SKM-1 treated with dmso at 0.1 percent for 144 hours (cell line): ENCODE measurements at regions not wholly inside any gene's neighbourhood (a gene's known extent, or its start where the extent isn't known, plus 50 kb on each side); places are given as distances from the start of the nearest gene placed in this dataset.
"Not testable (repeated sequence)": the region's sequence is repeated elsewhere in the genome, so short reads cannot be mapped to it uniquely, and the experiment has no call there.

ENCODE experiments used
- DNase-seq: peaks from one replicate; lab custom pipeline; 2025; ENCODE audit not compliant: unreplicated experiment; lab: John Stamatoyannopoulos, UW

DNA sequence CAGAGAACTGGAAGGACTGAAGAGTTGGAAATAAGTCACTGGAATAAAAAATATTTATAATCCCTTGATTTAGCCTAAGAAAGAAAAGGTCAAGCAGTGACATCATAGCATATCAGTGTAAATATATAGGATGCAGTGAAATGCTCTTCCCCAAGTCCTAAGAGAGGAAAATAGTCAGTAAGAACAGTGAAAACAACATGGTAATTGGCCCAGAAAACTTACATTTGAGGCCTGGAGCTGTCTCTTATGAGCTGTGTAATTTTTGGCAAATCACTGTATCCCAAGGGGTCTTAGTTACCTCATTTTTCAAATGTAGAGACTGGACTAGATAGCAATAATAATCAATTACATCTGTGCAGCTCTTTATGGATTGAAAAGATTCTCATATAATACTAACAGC lies 255.7 kb upstream of the AR start:
- no peak for DNase-seq

DNA sequence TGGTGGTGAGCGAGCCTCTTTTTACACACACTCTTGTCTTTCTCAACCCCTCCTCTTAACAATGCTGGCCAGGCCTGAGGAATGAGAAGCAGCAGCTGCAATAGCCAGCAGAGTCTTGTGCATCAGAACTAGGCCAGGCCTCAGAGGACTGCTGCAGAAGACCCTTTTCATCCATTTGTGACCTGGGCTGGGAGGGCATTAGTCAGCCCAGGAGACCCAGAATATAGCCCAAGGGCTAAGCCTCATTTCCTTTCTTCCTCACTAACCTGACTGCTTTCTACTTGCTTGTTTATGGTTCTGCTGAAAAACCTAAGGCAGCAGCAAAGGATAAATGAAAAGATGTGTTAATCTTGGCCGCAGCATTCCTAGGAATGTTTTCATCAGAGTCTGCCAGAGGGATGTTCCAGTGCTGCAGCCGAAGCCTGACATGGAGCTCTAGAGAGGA lies 254.7 kb upstream of the AR start:
- no peak for DNase-seq

- no peak for DNase-seq
These were observed 253.2 kb upstream of the AR start for GRCh38 chrX:67290489-67291220.

DNA sequence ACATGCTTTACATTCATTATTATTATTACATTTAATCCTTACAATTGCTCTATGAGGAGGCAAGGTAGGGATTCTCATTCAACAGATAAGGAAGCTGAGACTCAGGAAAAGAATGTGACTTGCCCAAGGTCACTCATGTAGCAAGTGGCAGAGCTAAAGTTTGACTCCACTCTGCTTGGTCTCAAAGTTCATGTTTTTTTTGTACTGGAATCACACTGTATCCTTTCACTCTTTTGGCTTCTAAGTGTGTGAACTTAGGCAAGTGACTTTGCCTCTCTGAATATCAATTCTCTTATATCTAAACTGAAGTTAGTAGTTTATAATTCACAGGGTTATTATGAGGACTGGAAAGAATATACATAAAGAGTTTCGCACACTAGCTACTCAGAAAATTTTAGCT lies 247.9 kb upstream of the AR start:
- no peak for DNase-seq

- no peak for DNase-seq
These were observed 247.4 kb upstream of the AR start for GRCh38 chrX:67296395-67296794.

GRCh38 chrX:67317725-67318124 lies 226.1 kb upstream of the AR start:
- no peak for DNase-seq

GRCh38 chrX:67328476-67328875 lies 215.3 kb upstream of the AR start:
- DNase-seq, result peak; percentile 26

DNA sequence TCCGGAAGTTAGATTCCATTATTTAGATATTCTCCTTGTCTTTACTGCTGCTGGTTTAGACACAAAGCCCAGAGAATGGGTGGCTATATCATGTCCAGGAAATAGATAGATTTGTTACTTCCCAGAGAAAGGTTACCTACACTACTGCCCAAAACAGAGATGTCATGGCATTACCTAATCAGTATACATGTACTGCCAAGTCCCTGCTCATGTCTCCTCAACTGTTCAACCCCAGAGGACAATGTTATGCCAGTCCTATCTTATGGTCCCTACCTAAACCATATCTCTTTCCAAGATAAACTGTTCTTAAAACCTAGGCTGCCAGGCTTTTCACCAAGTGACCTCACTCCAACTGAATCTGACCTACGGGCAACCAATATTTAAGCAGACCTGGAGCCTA lies 209.5 kb upstream of the AR start:
- DNase-seq, result no peak

DNA sequence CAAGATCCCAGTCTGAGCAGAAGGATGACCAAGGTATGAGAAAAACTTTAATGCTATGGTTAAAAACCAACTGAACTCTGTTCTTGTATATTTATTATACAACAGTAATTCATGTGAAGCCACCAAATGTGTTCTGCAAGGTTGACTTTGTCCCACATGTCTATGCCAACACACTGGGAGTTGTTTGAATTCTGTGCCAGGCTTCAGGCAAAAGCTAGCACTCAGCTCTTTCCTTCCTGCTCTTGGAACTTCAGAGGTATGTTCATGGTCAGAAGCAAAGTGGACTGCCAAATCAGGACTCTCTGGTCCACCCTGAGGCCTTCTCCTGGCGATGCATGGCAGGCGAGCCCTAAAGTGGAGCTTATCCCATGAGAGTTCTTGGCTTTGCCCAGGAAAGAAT lies 205.6 kb upstream of the AR start:
- DNase-seq, result no peak

- DNase-seq, result no peak
These were observed 201.7 kb upstream of the AR start for GRCh38 chrX:67342138-67342537.

DNA sequence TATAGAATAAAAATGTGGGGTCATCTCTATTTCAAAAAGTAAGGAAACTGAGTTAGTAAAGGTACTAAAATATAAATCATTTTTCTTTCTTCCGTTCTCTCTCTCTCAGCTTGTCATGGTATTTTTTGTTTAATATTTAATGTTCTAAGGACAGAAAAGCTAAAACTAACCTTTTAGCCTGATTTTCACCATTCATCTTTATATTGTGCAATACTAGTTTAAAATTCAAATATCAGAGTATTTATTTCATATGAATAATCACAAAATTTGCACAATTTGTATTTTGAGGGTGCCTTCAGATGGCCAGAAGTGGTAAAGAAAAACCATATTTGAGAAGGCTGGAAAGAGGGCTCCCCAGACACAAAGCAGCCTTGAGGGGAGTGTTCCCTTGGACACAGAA lies 197.6 kb upstream of the AR start:
- DNase-seq, result no peak

DNA sequence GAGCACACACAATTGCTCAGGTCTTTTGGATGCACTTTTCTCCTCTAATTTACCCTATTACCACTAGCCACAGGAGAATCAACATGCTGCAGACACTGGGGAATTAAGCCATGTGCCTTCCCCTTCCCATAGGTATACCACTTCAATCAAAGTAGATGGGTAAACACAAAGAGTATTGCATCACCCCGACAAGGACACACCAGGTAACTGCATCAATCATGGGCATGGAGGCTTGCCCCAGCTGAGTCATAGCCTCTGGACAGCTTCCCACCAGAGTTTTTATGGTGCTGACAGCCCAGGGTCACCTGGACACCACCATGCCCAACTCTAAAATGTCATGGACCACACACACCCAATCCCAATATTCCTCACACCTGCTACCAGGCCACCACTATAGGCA lies 197.2 kb upstream of the AR start:
- DNase-seq, result no peak

GRCh38 chrX:67347145-67347544 lies 196.7 kb upstream of the AR start:
- no peak for DNase-seq

- peak; percentile 52 for DNase-seq
These were observed 192.4 kb upstream of the AR start for GRCh38 chrX:67351411-67351810.

DNA sequence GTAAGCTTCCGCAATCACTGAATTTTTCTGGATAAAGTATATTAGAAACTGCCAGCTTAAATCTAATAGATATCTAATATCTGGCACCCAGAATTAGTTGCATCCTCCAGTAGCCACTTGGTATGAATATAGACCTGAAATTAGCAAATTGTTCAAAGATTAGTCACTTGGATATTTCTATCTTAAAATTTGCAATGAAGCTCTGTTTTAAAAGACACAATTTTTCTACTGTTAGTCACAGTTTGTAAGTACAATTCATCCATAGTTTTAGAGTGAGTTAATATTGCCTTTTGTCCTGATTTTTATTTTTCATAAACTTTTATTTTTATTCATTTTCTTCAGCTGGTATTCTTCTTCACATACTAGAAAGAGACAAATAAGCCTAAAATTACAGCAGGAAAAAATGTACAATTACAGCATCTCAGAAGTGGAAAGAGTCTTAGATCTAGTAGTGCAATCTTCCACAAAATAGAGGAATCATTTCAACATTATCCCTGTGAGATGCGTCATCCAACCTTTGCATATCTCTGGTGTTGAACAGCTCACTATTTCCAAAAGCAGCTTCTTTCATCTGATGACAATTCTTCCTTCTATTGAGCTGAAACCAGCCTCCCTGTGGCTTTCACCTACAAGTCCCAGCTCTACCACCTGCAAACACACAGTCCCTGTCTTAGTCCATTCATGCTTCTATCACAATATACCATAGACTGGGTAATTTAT lies 190.0 kb upstream of the AR start:
- no peak for DNase-seq

- DNase-seq, result not testable (repeated sequence)
These were observed 182.6 kb upstream of the AR start for GRCh38 chrX:67361267-67361666.

- no peak for DNase-seq
These were observed 159.4 kb upstream of the AR start for GRCh38 chrX:67384403-67384802.

GRCh38 chrX:67408423-67409079 lies 135.3 kb upstream of the AR start:
- DNase-seq, result no peak

GRCh38 chrX:67415937-67416336 lies 127.9 kb upstream of the AR start:
- DNase-seq, result no peak

DNA sequence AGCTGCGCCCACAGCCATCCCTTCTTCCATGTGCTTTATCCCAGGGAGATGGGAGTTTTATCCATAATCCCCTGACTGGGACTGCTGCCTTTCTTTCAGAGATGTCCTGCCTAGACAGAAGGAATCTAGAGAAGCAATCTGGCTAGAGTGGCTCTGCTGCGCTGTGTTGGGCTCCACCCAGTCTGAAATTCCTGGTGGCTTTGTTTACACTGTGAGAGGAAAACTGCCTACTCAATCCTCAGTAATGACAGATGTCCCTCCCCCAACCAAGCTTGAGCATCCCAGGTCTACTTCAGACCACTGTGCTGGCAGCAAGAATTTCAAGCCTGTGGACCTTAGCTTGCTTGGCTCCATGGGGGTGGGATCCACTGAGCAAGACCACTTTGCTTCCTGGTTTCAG lies 116.9 kb upstream of the AR start:
- DNase-seq, result no peak

DNA sequence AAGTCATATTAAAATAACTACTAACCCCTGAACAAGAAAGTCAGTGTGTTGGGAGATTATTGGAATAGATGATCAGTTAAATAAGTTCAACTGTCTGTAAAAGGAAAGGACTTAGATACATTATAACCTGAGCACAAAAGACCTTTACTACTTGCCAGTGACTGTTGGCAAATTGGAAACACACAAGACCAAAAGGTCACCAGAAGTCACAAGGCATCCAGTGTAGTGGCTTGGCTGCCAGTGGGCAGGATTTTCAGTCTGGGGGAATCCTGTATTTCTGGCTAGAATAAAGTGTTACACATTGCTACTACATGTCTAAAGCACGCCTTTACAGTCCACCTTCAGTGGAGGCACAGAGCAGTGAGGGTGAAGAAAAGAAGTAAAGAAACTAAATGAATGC lies 108.3 kb upstream of the AR start:
- no peak for DNase-seq

DNA sequence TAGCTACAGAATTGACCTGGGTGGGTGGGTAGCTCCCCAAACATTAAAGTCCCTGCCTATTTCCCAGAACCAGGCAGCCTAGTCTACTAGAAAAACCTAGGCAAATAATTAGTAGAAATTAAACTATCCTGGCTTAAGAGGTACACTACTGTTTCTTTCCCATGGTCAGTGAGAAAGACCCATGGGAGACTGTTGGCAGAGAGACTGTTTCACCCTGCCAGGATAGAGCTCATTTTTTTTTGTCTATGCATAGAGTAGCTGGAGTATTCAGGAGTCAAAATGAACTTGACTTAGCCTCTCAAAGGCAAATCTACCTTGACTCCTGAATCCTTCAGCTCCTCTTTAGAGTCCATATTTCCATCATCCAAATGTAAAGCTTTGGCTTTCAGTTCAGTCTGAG lies 107.0 kb upstream of the AR start:
- no peak for DNase-seq
